ENCODE measurements at regions not wholly inside any gene's neighbourhood (a gene's known extent, or its start where the extent isn't known, plus 50 kb on each side); places are given as distances from the start of the nearest gene placed in this dataset.
"Not testable (repeated sequence)": the region's sequence is repeated elsewhere in the genome, so short reads cannot be mapped to it uniquely, and the experiment has no call there.

DNA sequence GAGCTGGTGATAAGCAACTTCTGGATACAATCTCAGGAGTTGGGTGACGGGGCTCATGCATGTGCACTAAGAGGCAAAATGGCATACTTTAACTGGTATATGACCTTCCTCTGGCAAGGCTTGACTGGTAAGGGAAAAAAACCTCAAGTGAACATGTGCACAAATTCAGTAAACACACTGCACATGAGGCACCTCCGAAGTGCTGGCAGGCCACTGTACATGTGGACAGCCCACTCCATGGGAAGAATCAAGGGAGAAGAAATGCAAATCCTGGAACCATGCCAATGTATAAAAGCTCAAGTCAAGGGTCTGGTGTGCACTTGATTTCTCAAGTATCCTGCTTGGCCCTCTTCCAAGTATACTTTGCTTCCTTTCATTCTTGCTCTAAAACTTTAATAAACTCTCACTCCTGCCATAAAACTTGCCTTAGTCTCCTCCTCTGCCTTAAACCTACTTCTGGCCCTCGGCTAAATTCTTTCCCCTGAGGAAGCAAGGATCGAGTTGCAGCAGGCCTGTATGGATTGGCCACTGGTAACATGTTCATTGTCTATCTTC lies 167.2 kb downstream of the RAMP3 start:
- intact Hi-C loops (cut with DNase I; ENCODE audit: low total_unique reads): no loop called here
- DNase-seq: no peak
- Histone ChIP-seq H3K27me3 (no peaks in the 10 kb centered on the region), H3K4me3 (no peak overlapping the region), H3K36me3 (no peaks in the 10 kb centered on the region), H3K27ac (no peak overlapping the region), H3K4me1 (no peaks in the 10 kb centered on the region), H3K9me3 (peaks cover 0 to 6% of the 10 kb centered on the region in 2 donors)
- TF ChIP-seq POLR2A (IDR thresholded peaks at IDR 0.05): no peak
- TF ChIP-seq, protein P1, sequence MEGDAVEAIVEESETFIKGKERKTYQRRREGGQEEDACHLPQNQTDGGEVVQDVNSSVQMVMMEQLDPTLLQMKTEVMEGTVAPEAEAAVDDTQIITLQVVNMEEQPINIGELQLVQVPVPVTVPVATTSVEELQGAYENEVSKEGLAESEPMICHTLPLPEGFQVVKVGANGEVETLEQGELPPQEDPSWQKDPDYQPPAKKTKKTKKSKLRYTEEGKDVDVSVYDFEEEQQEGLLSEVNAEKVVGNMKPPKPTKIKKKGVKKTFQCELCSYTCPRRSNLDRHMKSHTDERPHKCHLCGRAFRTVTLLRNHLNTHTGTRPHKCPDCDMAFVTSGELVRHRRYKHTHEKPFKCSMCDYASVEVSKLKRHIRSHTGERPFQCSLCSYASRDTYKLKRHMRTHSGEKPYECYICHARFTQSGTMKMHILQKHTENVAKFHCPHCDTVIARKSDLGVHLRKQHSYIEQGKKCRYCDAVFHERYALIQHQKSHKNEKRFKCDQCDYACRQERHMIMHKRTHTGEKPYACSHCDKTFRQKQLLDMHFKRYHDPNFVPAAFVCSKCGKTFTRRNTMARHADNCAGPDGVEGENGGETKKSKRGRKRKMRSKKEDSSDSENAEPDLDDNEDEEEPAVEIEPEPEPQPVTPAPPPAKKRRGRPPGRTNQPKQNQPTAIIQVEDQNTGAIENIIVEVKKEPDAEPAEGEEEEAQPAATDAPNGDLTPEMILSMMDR (IDR thresholded peaks at IDR 0.05): no peak

DNA sequence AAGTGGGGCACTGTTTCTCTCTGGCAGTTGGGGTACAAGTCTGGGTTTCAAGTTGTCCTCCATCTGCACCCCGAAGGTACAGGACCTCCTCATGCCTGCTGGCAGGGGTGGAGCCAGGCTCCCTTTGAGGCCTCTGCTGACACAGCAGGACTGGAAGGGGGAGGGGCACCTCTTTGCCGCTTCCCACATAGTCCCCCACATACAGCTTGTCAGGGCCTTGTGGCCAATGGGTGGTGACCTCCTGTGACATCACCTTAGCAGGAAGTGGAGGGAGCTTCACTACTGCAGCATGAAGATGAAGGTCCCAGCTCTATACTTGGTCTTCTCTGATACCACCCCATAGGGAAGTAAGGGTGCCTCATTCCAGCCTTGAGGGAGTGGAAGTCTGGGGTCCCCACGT lies 167.8 kb downstream of the RAMP3 start:
- Histone ChIP-seq H3K4me3 (no peak overlapping the region), H3K27me3 (no peaks in the 10 kb centered on the region), H3K36me3 (no peaks in the 10 kb centered on the region), H3K9me3 (peaks cover 0 to 6% of the 10 kb centered on the region in 2 donors), H3K27ac (no peak overlapping the region), H3K4me1 (no peaks in the 10 kb centered on the region)
- TF ChIP-seq, protein P1 (IDR thresholded peaks at IDR 0.05): no peak
- TF ChIP-seq POLR2A (IDR thresholded peaks at IDR 0.05): no peak
- DNase-seq: no peak
- intact Hi-C loops (cut with DNase I; ENCODE audit: low total_unique reads): no loop called here

DNA sequence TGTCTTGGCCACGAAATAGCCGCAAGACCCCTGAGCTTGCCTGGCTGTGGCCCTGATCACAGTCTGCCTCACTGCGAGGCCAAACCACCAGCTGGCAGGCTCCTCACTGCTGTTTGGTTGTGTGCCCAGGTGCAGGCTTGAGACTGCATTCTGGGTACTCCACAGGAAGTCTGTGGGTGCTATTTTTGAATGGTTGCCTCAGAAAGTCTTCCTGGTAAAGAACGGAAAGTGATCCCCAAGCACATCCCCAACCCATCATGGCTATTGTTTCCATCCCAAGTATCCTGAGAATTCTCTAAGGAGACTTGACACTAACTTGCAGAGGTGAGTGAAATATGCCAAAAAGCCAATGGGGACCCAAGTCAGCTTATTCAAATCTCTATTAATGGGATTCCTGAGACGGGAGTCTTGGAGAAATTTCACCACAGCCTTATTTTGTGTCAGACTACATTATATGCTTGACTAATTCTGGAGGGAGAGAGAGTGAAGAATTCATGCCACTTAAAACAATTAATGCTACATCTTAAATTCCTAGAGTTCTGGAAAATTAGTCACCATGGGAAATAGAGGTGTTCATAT lies 170.9 kb downstream of the RAMP3 start:
- no peaks in the 10 kb centered on the region for H3K27me3 ChIP-seq
- peaks cover 0 to 4% of the 10 kb centered on the region in 2 donors for H3K9me3 ChIP-seq
- no peak overlapping the region for H3K4me3 ChIP-seq
- intact Hi-C loops (cut with DNase I; ENCODE audit: low total_unique reads): no loop called here
- TF ChIP-seq, protein P1 (IDR thresholded peaks at IDR 0.05): no peak
- no peak for TF ChIP-seq POLR2A (IDR thresholded peaks at IDR 0.05)
- no peaks in the 10 kb centered on the region for H3K36me3 ChIP-seq
- no peak for DNase-seq
- no peak overlapping the region for H3K27ac ChIP-seq
- no peaks in the 10 kb centered on the region for H3K4me1 ChIP-seq

DNA sequence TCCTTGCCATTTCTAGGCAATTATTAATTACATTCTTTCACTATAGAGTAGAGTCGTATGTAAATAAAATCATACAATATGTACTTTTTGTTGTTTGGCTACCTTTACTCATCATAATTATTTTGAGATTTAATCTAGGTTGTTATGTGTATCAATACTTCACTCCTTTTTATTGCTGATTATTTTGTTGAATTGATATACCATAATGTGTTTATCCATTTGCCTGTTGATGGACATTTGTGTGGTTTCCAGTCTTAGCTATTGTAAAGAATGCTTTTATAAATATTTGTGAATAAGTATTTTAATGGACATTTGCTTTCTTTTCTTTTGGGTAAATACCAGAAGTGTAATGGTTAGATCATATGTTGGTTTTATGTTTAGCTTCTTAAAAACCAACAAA lies 174.0 kb downstream of the RAMP3 start:
- TF ChIP-seq POLR2A (IDR thresholded peaks at IDR 0.05): no peak
- TF ChIP-seq, protein P1 (IDR thresholded peaks at IDR 0.05): no peak
- no peaks in the 10 kb centered on the region for H3K36me3 ChIP-seq
- no peak overlapping the region for H3K4me3 ChIP-seq
- no peaks in the 10 kb centered on the region for H3K4me1 ChIP-seq
- peaks cover 0 to 4% of the 10 kb centered on the region in 2 donors for H3K9me3 ChIP-seq
- H3K27ac ChIP-seq: no peak overlapping the region
- intact Hi-C loops (cut with DNase I; ENCODE audit: low total_unique reads): no loop called here
- no peaks in the 10 kb centered on the region for H3K27me3 ChIP-seq
- DNase-seq: no peak

DNA sequence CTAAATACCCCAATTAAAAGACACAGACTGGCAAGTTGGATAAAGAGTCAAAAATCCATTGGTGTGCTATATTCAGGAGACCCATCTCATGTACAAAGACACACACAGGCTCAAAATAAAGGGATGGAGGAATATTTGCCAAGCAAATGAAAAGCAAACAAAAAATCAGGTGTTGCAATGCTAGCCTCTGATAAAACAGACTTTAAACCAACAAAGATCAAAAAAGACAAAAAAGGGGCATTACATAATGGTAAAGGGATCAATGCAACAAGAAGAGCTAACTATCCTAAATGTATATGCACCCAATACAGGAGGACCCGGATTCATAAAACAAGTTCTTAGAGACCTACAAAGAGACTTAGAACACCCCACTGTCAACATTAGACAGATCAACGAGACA lies 177.4 kb downstream of the RAMP3 start:
- intact Hi-C loops (cut with DNase I; ENCODE audit: low total_unique reads); DNase-seq: not testable (repeated sequence)

More for the DNA sequence above, 177.4 kb downstream of the RAMP3 start:
- not testable (repeated sequence) for H3K4me1 ChIP-seq, H3K27me3 ChIP-seq, H3K36me3 ChIP-seq, H3K9me3 ChIP-seq, H3K4me3 ChIP-seq, H3K27ac ChIP-seq

Data from uterus (tissue), 3 donors.